GM12878 (cell line): ENCODE measurements at regions not wholly inside any gene's neighbourhood (a gene's known extent, or its start where the extent isn't known, plus 50 kb on each side); places are given as distances from the start of the nearest gene placed in this dataset.

Experiments
- ATAC-seq: fragments of 200-7000 bp; cut with Tn5 transposase; 3 replicates; pipeline ENCODE4 v1.9.1; 2020; ENCODE audit warnings: mild to moderate bottlenecking, moderate library complexity
- BruUV-seq: library from RNA; stranded (reverse); fragments of 400-500 nt; replicated peaks from 2 replicates; lab custom pipeline; 2021; lab: Mats Ljungman, UMichigan
- CTCF ChIA-PET: fragments of 300-600 bp; sonication (Branson Sonifier 250); formaldehyde crosslinking; extraction: SDS; loops from one replicate; lab custom pipeline; 2021; ENCODE audit warnings: inconsistent platforms; lab: Yijun Ruan, JAX
- POLR2A ChIA-PET: fragments of 350-600 bp; formaldehyde crosslinking; extraction: SDS; loops from one replicate; lab custom pipeline; 2021; ENCODE audit warnings: inconsistent platforms; lab: Charles Lee
- RAD21 ChIA-PET: fragments of 300-600 bp; sonication (Branson Sonifier 250); formaldehyde crosslinking; loops from one replicate; lab custom pipeline; 2023; ENCODE audit warnings: antibody characterized with exemption; ENCODE audit not compliant: unreplicated experiment; lab: Charles Lee
- SMC1A ChIA-PET: fragments of 300-600 bp; sonication (Branson Sonifier 250); formaldehyde crosslinking; loops from one replicate; lab custom pipeline; 2023; ENCODE audit not compliant: unreplicated experiment, uncharacterized antibody; lab: Charles Lee
- DNase-seq: peaks from one replicate; pipeline ENCODE4 v3.0.0-alpha.2; 2011; ENCODE audit warnings: low read depth, low spot score
- FAIRE-seq: peaks from 3 replicates; lab custom pipeline; 2011; peaks lifted over from hg19 to GRCh38; lab: Jason Lieb, UNC
- H2AFZ ChIP-seq: 2 replicates; pipeline ENCODE4 v1.6.0; 2011; ENCODE audit warnings: low read depth, low read length, control low read depth; ENCODE audit not compliant: control insufficient read depth
- H3K27ac ChIP-seq: 2 replicates; pipeline ENCODE4 v1.5.1; 2011; ENCODE audit warnings: control low read depth; ENCODE audit not compliant: control insufficient read depth, insufficient read depth
- H3K27me3 ChIP-seq, 2 experiments: replicated peaks in 1 of 2; 2 replicates each; pipeline versions ENCODE4 v1.6.0 to v1.6.1; 2011; ENCODE audit warnings: low read length in 1 of 2; ENCODE audit not compliant: control insufficient read depth in 2 of 2, insufficient read depth in 2 of 2
- H3K36me3 ChIP-seq, 2 experiments: 2 replicates each; pipeline ENCODE4 v1.5.1; 2011; ENCODE audit warnings: low read length in 1 of 2; ENCODE audit not compliant: control insufficient read depth in 2 of 2, insufficient read depth in 2 of 2
- H3K4me1 ChIP-seq: 2 replicates; pipeline ENCODE4 v1.6.1; 2011; ENCODE audit warnings: mild to moderate bottlenecking, low read length, moderate library complexity, mixed read lengths; ENCODE audit not compliant: control insufficient read depth, insufficient read depth
- H3K4me2 ChIP-seq: 2 replicates; pipeline ENCODE4 v1.6.0; 2011; ENCODE audit warnings: control low read depth; ENCODE audit not compliant: control insufficient read depth, insufficient read depth
- H3K4me3 ChIP-seq: fragments of 200-600 bp; sonication (generic); 2 replicates; pipeline ENCODE4 v1.5.1; 2016
- H3K79me2 ChIP-seq: 2 replicates; pipeline ENCODE4 v1.6.0; 2011; ENCODE audit warnings: low read length; ENCODE audit not compliant: control insufficient read depth, insufficient read depth
- H3K9ac ChIP-seq: 2 replicates; pipeline ENCODE4 v1.8.0; 2011; ENCODE audit warnings: low read length, control low read depth, mixed read lengths; ENCODE audit not compliant: control insufficient read depth, insufficient read depth
- H3K9me3 ChIP-seq: replicated peaks from 3 replicates; pipeline ENCODE4 v1.5.1; 2011; ENCODE audit warnings: mild to moderate bottlenecking, low read length; ENCODE audit not compliant: control insufficient read depth, insufficient read depth
- H4K20me1 ChIP-seq: 2 replicates; pipeline ENCODE4 v1.6.0; 2011; ENCODE audit not compliant: control insufficient read depth, insufficient read depth
- ETV6 ChIP-seq, 2 experiments: fragments of 450-650 bp in 1 of 2; IDR thresholded peaks in 1 of 2; conservative IDR thresholded peaks in 1 of 2; 2 replicates each; pipeline ENCODE4 v1.6.1; 2014; ENCODE audit warnings: antibody characterized with exemption in 1 of 2, borderline replicate concordance in 1 of 2, low read depth in 1 of 2, mild to moderate bottlenecking in 1 of 2, moderate library complexity in 1 of 2
- HCFC1 ChIP-seq: fragments of 150-350 bp; IDR thresholded peaks from 2 replicates; pipeline ENCODE4 v1.6.1; 2014; ENCODE audit warnings: low read length
- KDM1A ChIP-seq: fragments of 200-600 bp; sonication (generic); IDR thresholded peaks from 2 replicates; pipeline ENCODE4 v1.6.1; 2016; ENCODE audit warnings: borderline replicate concordance
- MTA2 ChIP-seq: fragments of 450-650 bp; IDR thresholded peaks from 2 replicates; pipeline ENCODE4 v1.6.1; 2016; ENCODE audit warnings: low read depth, mild to moderate bottlenecking, moderate library complexity
- POU2F2 ChIP-seq: IDR thresholded peaks from 3 replicates; pipeline ENCODE4 v1.6.1; 2011; ENCODE audit warnings: low read depth, mild to moderate bottlenecking, low read length, borderline replicate concordance
- ZNF207 ChIP-seq: fragments of 450-650 bp; IDR thresholded peaks from 2 replicates; pipeline ENCODE4 v1.6.1; 2014; ENCODE audit warnings: antibody characterized with exemption, mild to moderate bottlenecking, borderline replicate concordance
- in situ Hi-C: fragments of 300-500 bp; cut with MboI; formaldehyde crosslinking; loops from 9 replicates; pipeline ENCODE4 v1.14.3; 2018; ENCODE audit warnings: mixed read lengths
- intact Hi-C: fragments of 100-400 bp; cut with micrococcal nuclease; formaldehyde crosslinking; loops from one replicate; pipeline ENCODE4 v1.14.2; 2022; ENCODE audit not compliant: unreplicated experiment
- TF ChIP-seq, protein P1 (sequence below): fragments of 450-650 bp; formaldehyde crosslinking; IDR thresholded peaks from 2 replicates; pipeline ENCODE4 v1.4.0; 2022; ENCODE audit warnings: mild to moderate bottlenecking, moderate library complexity

DNA sequence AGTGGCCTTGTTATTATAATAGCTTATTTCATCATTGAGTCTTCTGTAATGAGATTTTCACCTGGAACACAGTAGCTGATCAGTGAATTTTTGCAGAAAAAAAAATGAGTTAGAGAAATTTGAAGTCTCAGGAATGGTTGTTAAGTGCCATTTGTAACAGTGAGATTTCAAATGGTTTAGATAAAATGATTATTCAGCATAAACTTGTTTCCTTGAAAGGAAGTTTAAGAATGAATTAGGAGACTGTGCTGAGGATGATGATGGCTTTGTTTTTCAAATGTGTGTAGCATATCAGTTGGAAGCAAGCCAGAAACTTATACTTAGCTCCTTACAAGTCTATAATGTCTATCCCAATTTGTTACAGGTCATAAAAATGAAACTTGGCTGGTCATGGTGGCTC lies 225.1 kb downstream of the LRRC3B start:
- H2AFZ ChIP-seq = no peak overlapping the region
- no peak for FAIRE-seq
- RAD21 ChIA-PET = no interaction called here
- TF ChIP-seq KDM1A (no peak), HCFC1 (no peak), MTA2 (no peak), ZNF207 (no peak), POU2F2 (no peak), ETV6 (conservative IDR thresholded peaks at IDR 0.05 in 1 of 2, IDR thresholded peaks at IDR 0.05 in 1 of 2; ENCODE audit: borderline replicate concordance in 1 of 2, low read depth in 1 of 2) (no peak)
- TF ChIP-seq, protein P1, sequence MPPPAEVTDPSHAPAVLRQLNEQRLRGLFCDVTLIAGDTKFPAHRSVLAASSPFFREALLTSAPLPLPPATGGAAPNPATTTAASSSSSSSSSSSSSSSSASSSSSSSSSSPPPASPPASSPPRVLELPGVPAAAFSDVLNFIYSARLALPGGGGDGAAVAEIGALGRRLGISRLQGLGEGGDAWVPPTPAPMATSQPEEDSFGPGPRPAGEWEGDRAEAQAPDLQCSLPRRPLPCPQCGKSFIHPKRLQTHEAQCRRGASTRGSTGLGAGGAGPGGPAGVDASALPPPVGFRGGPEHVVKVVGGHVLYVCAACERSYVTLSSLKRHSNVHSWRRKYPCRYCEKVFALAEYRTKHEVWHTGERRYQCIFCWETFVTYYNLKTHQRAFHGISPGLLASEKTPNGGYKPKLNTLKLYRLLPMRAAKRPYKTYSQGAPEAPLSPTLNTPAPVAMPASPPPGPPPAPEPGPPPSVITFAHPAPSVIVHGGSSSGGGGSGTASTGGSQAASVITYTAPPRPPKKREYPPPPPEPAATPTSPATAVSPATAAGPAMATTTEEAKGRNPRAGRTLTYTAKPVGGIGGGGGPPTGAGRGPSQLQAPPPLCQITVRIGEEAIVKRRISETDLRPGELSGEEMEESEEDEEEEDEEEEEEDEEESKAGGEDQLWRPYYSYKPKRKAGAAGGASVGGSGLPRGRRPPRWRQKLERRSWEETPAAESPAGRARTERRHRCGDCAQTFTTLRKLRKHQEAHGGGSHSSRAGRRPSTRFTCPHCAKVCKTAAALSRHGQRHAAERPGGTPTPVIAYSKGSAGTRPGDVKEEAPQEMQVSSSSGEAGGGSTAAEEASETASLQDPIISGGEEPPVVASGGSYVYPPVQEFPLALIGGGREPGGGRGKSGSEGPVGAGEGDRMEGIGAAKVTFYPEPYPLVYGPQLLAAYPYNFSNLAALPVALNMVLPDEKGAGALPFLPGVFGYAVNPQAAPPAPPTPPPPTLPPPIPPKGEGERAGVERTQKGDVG (CRISPR knock-in tag) = no peak
- ATAC-seq = no peak
- DNase-seq = no peak
- H3K9me3 ChIP-seq = no peaks in the 10 kb centered on the region
- H4K20me1 ChIP-seq = no peaks in the 10 kb centered on the region
- intact Hi-C loops (no loop called here), in situ Hi-C loops (no loop called here)
- H3K9ac ChIP-seq = no peak overlapping the region
- no peaks in the 10 kb centered on the region for H3K4me1 ChIP-seq
- H3K4me3 ChIP-seq = no peak overlapping the region
- SMC1A ChIA-PET = no interaction called here
- no peak overlapping the region for H3K27ac ChIP-seq
- BruUV-seq = no TSS peak
- H3K36me3 ChIP-seq = no peaks in the 10 kb centered on the region
- H3K4me2 ChIP-seq = no peak overlapping the region
- CTCF ChIA-PET = no interaction called here
- no peaks in the 10 kb centered on the region for H3K27me3 ChIP-seq
- POLR2A ChIA-PET = no interaction called here
- H3K79me2 ChIP-seq = no peaks in the 10 kb centered on the region
